ENCODE measurements at regions not wholly inside any gene's neighbourhood (a gene's known extent, or its start where the extent isn't known, plus 50 kb on each side); places are given as distances from the start of the nearest gene placed in this dataset.
A peak's percentile ranks its signal among the peaks of the same experiment; 100 is the strongest.

DNA sequence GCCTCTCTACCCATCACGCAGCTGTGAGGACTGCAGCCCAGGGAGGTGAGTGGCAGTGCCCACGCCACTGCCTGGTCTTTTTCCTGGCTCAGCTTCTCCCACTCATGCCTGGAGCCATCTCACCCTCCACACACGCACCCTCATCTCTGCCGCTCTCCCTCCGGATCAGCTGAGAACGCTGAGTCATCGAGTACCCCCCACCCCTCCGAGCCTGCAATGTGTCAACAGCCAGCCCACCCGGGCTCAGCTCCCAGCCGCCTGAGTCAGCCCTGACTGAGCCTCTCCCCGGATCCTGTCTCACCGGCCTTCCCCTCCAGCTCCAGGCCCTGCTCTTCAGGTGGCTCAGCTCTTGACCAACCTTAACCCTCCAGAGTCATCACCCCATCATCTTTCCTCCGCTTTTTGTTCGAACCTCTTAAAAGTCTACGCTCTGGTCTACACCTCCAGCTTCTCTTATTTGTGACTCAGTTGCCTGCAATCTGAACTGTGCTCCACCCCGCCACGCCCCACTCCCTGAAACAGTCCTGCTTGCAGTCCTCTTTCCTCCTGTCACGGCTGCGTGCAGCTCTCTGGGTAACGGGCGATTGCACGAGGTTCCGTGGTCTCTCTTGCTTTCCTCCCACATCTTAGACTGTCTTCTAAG is 94.4 kb upstream of the ASAP2 start:
- TF ChIP-seq, protein P1, sequence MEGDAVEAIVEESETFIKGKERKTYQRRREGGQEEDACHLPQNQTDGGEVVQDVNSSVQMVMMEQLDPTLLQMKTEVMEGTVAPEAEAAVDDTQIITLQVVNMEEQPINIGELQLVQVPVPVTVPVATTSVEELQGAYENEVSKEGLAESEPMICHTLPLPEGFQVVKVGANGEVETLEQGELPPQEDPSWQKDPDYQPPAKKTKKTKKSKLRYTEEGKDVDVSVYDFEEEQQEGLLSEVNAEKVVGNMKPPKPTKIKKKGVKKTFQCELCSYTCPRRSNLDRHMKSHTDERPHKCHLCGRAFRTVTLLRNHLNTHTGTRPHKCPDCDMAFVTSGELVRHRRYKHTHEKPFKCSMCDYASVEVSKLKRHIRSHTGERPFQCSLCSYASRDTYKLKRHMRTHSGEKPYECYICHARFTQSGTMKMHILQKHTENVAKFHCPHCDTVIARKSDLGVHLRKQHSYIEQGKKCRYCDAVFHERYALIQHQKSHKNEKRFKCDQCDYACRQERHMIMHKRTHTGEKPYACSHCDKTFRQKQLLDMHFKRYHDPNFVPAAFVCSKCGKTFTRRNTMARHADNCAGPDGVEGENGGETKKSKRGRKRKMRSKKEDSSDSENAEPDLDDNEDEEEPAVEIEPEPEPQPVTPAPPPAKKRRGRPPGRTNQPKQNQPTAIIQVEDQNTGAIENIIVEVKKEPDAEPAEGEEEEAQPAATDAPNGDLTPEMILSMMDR (IDR thresholded peaks at IDR 0.05), result no peak
- intact Hi-C loops (cut with DNase I), result no loop called here
- DNase-seq (no peak), ATAC-seq (peak; percentile 12 to 41)
- Histone ChIP-seq H3K27ac (no peak overlapping the region), H3K4me3 (no peak overlapping the region), H3K27me3 (ENCODE audit: low read depth) (no peaks in the 10 kb centered on the region), H3K4me1 (peaks cover 16% of the 10 kb centered on the region), H3K36me3 (no peaks in the 10 kb centered on the region), H3K9me3 (no peaks in the 10 kb centered on the region)

DNA sequence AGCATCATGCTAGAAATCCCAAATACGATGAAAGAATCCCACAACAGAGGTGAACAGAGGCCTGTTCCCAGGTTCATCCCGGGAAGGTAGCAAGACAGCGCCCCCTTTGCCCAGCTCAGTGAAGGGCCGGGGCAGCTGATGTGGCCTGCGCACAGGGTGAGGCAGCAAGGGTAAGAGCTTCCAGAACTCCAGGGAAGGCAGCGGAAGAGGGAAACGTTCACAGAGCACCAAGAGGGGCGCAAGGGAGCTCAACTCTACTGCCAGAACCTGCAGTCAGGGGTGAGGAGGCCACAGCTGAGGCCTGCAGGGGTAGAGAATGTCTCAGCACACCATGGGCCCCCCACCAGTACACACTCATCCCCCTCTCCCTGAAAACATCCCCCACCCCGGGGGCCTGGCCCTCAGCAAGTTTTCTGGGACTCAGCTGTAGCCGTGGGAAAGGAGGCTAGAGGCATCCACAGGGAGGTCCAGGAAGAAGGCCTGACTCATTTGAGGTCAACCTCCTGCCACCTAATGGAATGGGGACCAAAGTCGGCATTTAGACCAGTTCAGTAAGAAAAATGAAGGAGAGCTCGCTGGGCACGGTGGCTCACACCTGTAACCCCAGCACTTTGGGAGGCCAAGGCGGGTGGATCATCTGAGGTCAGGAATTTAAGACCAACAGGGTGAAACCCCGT is 95.6 kb upstream of the ASAP2 start:
- TF ChIP-seq, protein P1 (IDR thresholded peaks at IDR 0.05), result no peak
- intact Hi-C loops (cut with DNase I), result no loop called here
- no peak overlapping the region for H3K27ac ChIP-seq
- ATAC-seq, result no peak
- H3K9me3 ChIP-seq, result no peaks in the 10 kb centered on the region
- H3K27me3 ChIP-seq (ENCODE audit: low read depth), result no peaks in the 10 kb centered on the region
- DNase-seq, result no peak
- no peaks in the 10 kb centered on the region for H3K36me3 ChIP-seq
- no peak overlapping the region for H3K4me3 ChIP-seq
- peaks cover 26% of the 10 kb centered on the region for H3K4me1 ChIP-seq

DNA sequence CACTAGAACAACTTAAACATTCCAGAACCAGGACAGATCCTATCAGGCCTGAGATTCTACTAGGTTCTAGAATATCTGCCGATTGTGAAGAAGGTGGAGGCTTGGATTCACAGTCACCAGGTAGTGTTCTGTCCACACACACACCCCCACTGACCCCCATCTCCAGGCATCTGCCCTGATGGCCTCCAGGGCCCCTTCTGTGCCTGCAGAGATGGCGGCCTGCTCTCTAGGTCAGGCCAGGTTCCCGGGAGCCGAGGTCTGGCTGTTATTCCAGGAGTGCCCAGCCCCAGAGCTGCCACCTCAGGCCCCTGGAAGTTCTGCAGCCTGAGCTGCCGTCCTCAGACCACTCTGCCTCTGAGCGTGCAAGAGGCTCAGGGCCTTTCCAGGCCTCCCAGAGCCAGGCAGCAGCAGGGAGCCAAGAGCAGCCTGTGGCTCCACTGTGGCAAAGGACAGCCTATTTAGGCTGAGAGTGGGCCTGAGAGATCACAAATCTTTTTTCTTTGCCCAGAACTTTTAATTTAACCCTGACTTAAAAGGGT is 96.2 kb upstream of the ASAP2 start:
- Histone ChIP-seq H3K4me3 (no peak overlapping the region), H3K27ac (no peak overlapping the region), H3K4me1 (peaks cover 30% of the 10 kb centered on the region), H3K27me3 (ENCODE audit: low read depth) (no peaks in the 10 kb centered on the region), H3K36me3 (no peaks in the 10 kb centered on the region), H3K9me3 (no peaks in the 10 kb centered on the region)
- DNase-seq (no peak), ATAC-seq (no peak)
- intact Hi-C loops (cut with DNase I), result no loop called here
- TF ChIP-seq, protein P1 (IDR thresholded peaks at IDR 0.05), result no peak

DNA sequence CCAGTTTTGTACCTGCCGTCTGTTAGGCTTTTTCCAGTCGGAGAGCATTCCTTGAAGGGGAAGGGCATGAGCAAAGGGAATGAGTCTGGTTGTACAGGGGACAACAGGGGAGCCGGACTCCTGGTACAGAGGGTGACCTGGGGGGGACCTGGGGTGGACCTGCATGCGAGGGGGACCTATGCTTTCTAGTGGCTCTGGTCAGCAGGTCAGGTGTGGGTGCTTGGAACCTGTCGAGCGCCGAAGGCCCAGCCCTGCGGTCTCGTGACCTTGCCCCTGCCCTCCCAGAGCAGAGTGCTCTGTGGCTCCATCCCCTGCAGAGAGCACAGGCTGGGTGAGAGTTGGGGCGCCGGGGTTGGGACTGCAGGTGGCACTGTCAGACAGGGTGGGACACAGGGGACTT is 96.7 kb upstream of the ASAP2 start:
- intact Hi-C loops (cut with DNase I), result no loop called here
- ATAC-seq (no peak), DNase-seq (no peak)
- Histone ChIP-seq H3K9me3 (no peaks in the 10 kb centered on the region), H3K4me3 (no peak overlapping the region), H3K27me3 (ENCODE audit: low read depth) (no peaks in the 10 kb centered on the region), H3K27ac (no peak overlapping the region), H3K4me1 (peaks cover 30% of the 10 kb centered on the region), H3K36me3 (no peaks in the 10 kb centered on the region)
- TF ChIP-seq, protein P1 (IDR thresholded peaks at IDR 0.05), result no peak

DNA sequence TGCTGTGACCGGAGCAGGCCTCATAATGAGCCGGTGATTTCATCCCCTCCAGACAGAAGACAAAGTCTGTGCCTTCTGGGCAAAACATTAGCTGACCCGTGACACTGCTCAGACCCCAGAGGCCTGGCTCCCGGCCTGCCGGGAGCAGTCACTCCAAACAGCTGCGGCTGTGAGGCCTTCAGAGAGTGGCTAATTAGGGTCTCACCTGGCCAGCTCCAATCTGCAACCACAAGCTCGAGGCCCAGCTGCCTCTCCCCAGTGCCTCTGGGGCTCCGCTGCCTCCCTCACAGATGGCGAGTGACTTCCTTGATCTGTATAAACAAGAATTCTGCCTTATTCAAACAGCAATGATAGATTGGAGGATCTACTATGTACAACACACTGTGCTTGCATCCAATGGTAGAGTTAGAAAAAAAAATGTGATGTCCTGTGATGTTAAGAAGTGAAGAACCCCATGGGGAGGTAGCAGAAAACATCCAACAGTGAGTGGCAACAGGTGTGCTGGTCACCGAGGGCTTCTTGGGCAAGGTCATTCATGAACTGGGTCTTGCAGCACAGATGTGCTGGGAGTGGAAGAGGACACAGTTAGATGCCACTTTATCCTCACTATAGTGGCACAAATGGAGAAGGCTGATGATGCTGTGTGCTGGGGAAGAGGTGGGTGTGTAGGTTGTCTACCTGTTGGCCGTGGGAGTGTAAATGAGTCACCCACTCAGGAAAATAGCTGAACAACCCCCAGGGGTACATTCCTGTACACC is 98.2 kb upstream of the ASAP2 start:
- no peaks in the 10 kb centered on the region for H3K36me3 ChIP-seq
- no peaks in the 10 kb centered on the region for H3K9me3 ChIP-seq
- H3K4me3 ChIP-seq, result no peak overlapping the region
- intact Hi-C loops (cut with DNase I), result no loop called here
- no peaks in the 10 kb centered on the region for H3K27me3 ChIP-seq (ENCODE audit: low read depth)
- peak overlapping the region; percentile 71 for H3K27ac ChIP-seq
- peak; percentile 46 to 50 for ATAC-seq
- peaks cover 30% of the 10 kb centered on the region for H3K4me1 ChIP-seq
- TF ChIP-seq, protein P1 (IDR thresholded peaks at IDR 0.05), result no peak
- no peak for DNase-seq

Data from lower lobe of right lung (tissue), 2 donors.